HG03039 (cell line): ENCODE measurements at regions not wholly inside any gene's neighbourhood (a gene's known extent, or its start where the extent isn't known, plus 50 kb on each side); places are given as distances from the start of the nearest gene placed in this dataset.

Experiments
- ATAC-seq: cut with Tn5 transposase; IDR thresholded peaks from one replicate; pipeline ENCODE4 v1.9.1; 2021; ENCODE audit warnings: mild to moderate bottlenecking, moderate library complexity; ENCODE audit not compliant: unreplicated experiment

DNA sequence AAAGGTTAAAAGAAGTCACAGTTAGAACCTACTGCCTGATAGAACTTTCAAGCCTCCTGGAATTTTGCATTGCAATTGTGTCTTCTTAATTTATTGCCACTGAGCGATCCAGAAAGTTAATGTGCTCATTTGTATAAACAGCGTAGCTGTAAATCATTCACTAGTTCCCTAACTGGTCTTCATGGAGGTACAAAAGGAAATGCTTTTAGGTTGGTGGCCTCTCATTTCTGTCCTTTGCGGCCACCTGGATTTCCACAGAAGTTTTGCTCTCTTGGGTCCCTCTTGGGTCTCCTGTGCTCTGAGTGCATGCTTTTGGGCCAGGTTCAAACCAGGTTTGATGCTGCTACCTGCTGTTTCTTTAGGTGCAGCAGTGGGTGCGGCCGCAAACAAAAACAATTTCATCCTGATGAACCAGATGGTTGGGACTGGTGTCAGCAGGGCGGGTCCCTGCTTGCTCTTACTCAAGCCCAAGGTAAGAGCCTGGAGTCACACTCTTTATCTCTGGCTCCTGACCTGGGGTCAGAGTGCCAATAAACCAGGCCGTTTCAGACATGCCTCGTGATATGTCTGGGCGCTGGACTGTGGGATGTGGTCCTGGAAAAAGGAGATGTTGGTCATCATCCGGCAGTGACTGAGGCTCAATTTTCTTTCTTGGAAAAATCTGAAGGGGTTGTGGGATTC lies 270.1 kb downstream of the PTTG2 start:
- no peak for ATAC-seq

GRCh38 chr4:38230821-38231563 lies 270.8 kb downstream of the PTTG2 start:
- no peak for ATAC-seq

DNA sequence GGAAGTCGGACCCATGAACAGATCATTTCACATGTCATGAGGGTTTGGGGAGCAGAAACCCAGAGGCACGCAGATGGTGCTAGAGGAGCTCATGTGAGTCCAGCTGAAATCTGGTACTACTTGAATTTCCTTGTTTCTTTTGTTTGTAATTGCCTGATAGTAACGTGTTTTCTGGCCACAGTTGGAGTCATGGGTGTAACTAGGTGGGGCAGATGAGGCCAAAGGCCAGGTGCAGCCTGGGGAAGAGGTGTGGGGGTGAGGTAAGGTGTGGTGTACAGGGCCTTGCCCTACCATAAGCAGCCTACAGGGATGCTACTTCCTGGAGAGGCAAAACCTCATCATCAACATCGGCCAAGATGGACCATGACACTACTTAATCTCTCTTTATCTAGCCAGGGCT lies 271.4 kb downstream of the PTTG2 start:
- no peak for ATAC-seq

GRCh38 chr4:38232741-38233140 lies 272.5 kb downstream of the PTTG2 start:
- no peak for ATAC-seq

GRCh38 chr4:38233727-38234480 lies 273.7 kb downstream of the PTTG2 start:
- ATAC-seq, result no peak

DNA sequence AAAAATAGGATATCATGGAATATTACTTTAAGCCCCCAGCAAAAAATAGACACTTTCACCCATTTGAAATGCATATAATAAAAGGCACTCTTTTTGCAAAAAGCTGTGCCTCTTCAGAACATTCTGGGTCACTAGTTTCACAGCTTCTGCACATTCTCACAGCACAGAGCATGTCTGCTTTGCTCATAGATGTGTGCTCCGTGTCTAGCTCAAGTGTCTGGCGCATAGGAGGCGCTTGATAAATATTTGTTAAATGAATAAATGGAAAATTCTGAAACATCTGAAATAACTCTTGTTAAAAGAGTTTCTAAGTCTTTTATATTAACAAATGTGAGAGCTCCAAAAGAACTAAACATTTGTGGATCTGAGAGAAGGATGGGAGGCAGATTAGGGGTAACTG lies 275.2 kb downstream of the PTTG2 start:
- ATAC-seq, result no peak

DNA sequence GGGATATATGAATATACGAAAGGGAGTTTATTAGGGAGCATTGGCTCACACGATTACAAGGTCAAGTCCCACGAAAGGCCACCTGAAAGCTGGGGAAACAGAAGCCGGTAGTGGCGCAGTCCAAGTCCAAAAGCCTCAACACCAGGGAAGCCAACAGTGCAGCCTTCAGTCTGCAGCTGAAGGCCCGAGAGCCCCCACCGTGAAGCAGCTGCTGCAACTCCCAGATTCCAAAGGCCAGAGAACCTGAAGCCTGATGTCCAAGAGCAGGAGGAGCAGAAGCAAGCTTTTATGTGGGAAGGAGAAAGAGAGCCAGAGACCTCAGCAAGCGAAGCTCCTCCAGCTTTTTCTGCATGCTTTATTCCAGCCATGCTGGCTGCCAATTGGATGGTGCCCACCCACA lies 275.8 kb downstream of the PTTG2 start:
- ATAC-seq, result no peak

GRCh38 chr4:38236503-38236902 lies 276.3 kb downstream of the PTTG2 start:
- ATAC-seq, result no peak

GRCh38 chr4:38237139-38237538 lies 276.9 kb downstream of the PTTG2 start:
- no peak for ATAC-seq

GRCh38 chr4:38241541-38241940 lies 281.3 kb downstream of the PTTG2 start:
- no peak for ATAC-seq

DNA sequence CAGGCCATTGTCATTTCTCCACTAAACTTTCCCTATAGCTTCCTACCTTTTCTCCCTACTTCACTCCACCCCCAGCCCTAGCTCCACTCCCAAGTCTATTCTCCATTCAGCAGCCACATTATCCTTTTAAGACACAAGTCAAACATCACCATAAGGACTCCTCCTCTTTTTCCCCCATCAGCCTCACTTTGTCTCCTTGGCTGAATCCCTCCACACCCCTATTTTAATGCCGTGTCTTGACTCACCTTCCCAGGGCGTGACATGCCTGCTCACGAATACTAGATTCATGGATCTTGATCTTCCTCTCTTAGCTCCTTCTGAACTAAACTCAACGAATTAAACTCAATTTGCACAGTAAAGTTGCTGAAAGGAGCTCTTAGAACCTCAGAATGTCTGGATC lies 281.9 kb downstream of the PTTG2 start:
- ATAC-seq, result no peak

DNA sequence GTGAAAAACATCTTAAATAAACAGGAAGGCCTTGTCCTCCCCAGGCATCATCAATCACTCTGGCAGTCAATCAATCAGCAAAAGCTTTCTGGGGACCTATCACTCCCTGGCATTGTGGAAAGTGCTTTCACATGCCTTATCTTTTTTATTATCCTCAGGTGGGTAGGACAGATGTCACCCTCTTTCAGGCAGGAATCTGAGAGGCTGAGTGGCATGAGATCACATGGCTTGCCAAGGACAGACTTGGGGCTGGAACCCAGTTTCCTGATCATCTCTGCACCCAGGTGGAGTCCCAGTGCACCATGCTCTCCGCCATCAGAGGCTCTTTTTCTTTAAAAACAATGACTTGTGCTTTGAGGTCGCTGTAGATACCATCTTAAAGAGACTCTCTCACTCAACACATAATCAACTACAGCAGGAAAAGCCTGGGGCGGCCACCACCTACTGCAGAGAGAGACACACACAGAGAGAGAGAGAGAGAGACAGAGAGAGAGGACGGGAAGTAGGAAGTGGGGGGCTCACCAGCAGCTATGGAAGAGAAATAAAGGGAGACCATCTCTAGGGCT lies 282.7 kb downstream of the PTTG2 start:
- ATAC-seq, result no peak

DNA sequence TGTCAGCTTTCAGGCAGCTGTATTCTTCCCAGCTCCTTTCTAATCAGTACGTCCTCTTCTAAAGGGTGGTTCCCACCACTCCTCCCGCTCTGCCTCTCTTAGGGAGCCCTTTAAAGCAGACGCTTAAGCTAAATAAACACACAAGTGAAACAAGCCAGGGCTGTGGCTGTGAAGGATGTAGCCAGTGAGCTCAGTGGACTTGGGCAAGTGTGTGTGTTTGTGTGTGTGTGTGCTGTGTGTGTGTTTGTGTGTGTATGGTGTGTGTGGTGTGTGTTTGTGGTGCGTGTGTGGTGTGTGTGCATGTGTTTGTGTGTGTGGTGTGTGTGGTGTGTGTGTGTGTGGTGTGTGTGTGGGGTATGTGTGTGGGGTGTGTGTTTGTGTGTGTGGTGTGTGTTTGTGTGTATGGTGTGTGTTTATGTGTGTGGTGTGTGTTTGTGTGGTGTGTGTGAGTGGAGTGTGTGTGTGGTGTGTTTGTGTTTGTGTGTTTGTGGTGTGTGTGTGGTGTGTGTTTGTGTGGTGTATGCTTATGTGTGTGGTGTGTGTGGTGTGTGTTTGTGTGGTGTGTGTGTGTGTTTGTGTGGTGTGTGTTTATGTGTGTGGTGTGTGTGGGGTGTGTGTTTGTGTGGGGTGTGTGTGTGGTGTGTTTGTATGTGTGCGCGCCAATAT lies 283.3 kb downstream of the PTTG2 start:
- ATAC-seq, result no peak

GRCh38 chr4:38254825-38255224 lies 294.6 kb downstream of the PTTG2 start:
- ATAC-seq, result no peak

GRCh38 chr4:38255572-38255971 lies 295.4 kb downstream of the PTTG2 start:
- no peak for ATAC-seq

DNA sequence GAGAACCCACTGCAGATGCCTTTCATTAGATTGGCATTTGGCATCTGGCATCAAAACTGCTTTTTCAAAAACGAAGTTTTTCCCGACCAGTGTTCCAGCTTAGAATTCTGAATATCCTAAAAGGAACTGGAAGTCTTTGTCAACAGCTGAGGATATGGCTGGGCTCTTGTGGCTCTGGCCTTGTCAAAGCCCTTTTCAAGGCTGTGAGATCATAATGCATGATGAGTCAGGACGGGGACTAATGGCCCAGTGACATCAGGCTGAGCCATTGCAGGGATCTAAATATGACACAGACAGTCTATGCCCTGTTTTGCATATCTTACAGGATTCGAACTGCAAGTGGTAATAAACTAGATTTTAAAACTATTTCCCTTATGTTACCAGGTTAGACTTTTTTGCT lies 306.4 kb downstream of the PTTG2 start:
- no peak for ATAC-seq

DNA sequence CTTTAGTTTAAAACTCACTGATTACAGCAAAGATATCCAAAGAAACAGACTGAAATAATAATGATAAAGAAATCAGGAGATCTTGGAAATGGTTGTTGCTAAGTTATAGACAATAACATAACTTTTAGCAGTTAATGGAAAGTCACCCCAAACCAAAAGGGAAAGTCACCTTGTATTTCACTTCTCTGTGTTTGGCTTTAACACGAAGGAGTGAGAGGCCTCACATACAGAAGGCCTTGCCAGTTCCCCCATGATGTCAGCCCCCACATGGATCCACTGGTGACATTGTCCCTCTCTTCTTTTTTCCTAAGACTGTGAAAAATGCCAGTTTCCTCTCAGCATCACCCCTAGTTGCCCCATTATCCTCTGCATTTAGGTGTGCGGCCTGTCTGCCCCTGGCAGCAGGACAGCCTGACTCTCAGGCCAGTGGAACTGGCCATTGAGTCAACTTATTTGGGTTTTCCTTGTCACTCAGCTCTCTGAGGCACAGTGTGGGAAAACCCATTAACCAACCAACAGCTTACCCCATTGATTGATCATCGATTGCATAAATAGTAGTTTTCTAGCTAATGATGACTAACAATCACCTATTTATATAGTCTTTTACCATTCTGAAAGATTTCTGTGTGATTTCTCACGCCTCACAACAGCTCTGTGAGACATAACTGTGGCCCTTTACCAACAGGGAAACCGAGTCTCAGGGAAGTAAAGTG lies 308.1 kb downstream of the PTTG2 start:
- no peak for ATAC-seq

DNA sequence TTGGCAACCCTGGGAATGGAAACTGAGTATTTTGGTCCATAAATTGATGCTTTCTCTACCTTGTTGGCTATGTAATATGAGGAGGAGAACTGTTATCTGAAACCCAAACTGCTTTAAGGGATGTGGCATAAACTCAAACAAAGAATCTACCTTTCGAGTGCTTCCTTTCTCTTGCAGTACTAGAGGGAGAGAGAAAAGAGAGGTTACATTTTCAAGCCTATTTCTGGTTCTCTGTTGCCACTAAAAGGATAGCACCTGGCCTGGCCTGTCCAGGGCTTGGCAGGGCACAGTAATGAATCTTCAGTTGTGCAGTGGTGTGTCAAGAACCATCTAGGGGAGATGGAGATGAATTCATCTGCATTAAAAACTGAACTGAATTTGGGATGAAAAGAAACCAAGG lies 308.6 kb downstream of the PTTG2 start:
- no peak for ATAC-seq

- no peak for ATAC-seq
Observed at GRCh38 chr4:38273407-38273806, 313.2 kb downstream of the PTTG2 start.

DNA sequence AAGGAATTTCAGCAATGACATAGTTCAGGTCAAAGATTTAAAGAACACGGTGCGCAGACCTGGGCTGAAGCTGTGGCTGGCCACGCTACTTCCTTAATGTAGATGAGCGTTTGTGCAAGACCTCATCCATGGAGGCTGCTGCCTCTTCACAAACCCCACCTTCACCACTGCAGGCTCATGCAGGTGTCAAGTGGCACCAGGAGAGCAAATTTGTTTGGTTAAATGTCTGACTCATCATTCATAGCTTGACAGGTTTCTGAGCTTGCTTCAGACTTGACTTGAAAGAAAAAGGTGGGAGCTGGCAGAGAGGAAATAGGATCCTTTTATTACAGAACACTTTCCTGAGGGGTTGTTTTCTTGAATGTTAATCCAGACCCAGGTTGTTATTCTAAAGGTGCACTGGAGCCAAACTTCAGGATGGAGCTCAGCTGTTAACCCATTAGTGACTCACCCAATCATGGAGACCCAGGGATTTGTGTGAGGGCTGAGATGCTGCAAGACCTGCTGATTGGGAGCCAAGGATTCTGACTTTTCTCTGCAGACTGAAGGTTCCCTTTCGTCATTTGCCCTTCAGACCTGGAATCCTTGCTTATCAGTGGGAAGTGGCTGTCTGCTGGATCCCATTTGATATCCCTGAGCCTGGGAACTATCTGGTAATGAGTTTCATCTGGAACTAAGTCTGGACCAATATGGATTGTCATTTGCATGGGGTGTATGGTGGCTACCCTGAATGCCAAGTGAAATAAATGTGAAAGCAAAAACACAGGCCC lies 315.3 kb downstream of the PTTG2 start:
- ATAC-seq, result no peak
